HEK293 (cell line): ENCODE measurements at regions not wholly inside any gene's neighbourhood (a gene's known extent, or its start where the extent isn't known, plus 50 kb on each side); places are given as distances from the start of the nearest gene placed in this dataset.

Source experiments
- CTCF ChIP-seq: fragments of 450-650 bp; formaldehyde crosslinking; IDR thresholded peaks from 2 replicates; pipeline ENCODE4 v1.5.1; 2016; ENCODE audit warnings: missing biosample characterization, missing genetic modification characterization
- KLF16 ChIP-seq: fragments of 450-650 bp; formaldehyde crosslinking; IDR thresholded peaks from 2 replicates; pipeline ENCODE4 v1.5.1; 2017; ENCODE audit warnings: missing biosample characterization, missing genetic modification characterization
- YY1 ChIP-seq: fragments of 450-650 bp; formaldehyde crosslinking; IDR thresholded peaks from 2 replicates; pipeline ENCODE4 v1.5.1; 2018; ENCODE audit warnings: missing biosample characterization, missing genetic modification characterization
- ZBTB10 ChIP-seq: fragments of 450-650 bp; formaldehyde crosslinking; IDR thresholded peaks from 2 replicates; pipeline ENCODE4 v1.5.1; 2016; ENCODE audit warnings: missing biosample characterization, missing genetic modification characterization
- ZNF112 ChIP-seq: fragments of 450-650 bp; formaldehyde crosslinking; IDR thresholded peaks from 2 replicates; pipeline ENCODE4 v1.5.0; 2017; ENCODE audit warnings: missing biosample characterization, missing genetic modification characterization
- ZNF391 ChIP-seq: fragments of 450-650 bp; formaldehyde crosslinking; IDR thresholded peaks from 2 replicates; pipeline ENCODE4 v1.5.1; 2016; ENCODE audit warnings: low read depth, missing biosample characterization, missing genetic modification characterization, borderline replicate concordance
- ZNF398 ChIP-seq: fragments of 450-650 bp; formaldehyde crosslinking; IDR thresholded peaks from 2 replicates; pipeline ENCODE4 v1.5.1; 2017; ENCODE audit warnings: missing biosample characterization, missing genetic modification characterization
- ZNF514 ChIP-seq: fragments of 450-650 bp; formaldehyde crosslinking; IDR thresholded peaks from 2 replicates; pipeline ENCODE4 v1.5.1; 2016; ENCODE audit warnings: missing biosample characterization, missing genetic modification characterization

GRCh38 chr5:15026944-15027343, 155.4 kb upstream of the ANKH start:
- TF ChIP-seq YY1 (tag by site-specific recombination) (no peak), CTCF (no peak), ZNF398 (tag by site-specific recombination) (no peak), ZNF514 (no peak), KLF16 (tag by site-specific recombination) (no peak), ZNF391 (tag by site-specific recombination) (no peak), ZBTB10 (no peak), ZNF112 (tag by site-specific recombination) (no peak)
